Endothelial cell (in vitro differentiated cells): ENCODE measurements at regions not wholly inside any gene's neighbourhood (a gene's known extent, or its start where the extent isn't known, plus 50 kb on each side); places are given as distances from the start of the nearest gene placed in this dataset.
"Not testable (repeated sequence)": the region's sequence is repeated elsewhere in the genome, so short reads cannot be mapped to it uniquely, and the experiment has no call there.

Experiments used
- DNase-seq: peaks from one replicate; pipeline ENCODE4 v3.0.0; 2021; ENCODE audit warnings: low spot score
- H3K27ac Mint-ChIP-seq: one replicate; pipeline ENCODE4 v1.8.0; 2021; ENCODE audit warnings: mixed read lengths, inconsistent platforms; ENCODE audit not compliant: unreplicated experiment
- H3K27me3 Mint-ChIP-seq: one replicate; pipeline ENCODE4 v1.8.0; 2021; ENCODE audit warnings: mild to moderate bottlenecking, moderate library complexity, mixed read lengths, inconsistent platforms; ENCODE audit not compliant: unreplicated experiment
- H3K36me3 Mint-ChIP-seq: one replicate; pipeline ENCODE4 v1.8.0; 2021; ENCODE audit warnings: mild to moderate bottlenecking, low read depth, mixed read lengths, inconsistent platforms; ENCODE audit not compliant: unreplicated experiment
- H3K4me1 Mint-ChIP-seq: one replicate; pipeline ENCODE4 v1.8.0; 2021; ENCODE audit warnings: mild to moderate bottlenecking, mixed read lengths, inconsistent platforms; ENCODE audit not compliant: unreplicated experiment
- H3K4me3 Mint-ChIP-seq: one replicate; pipeline ENCODE4 v1.8.0; 2021; ENCODE audit warnings: mild to moderate bottlenecking, mixed read lengths, inconsistent platforms; ENCODE audit not compliant: unreplicated experiment
- H3K9me3 Mint-ChIP-seq: one replicate; pipeline ENCODE4 v1.8.0; 2021; ENCODE audit warnings: mixed read lengths, inconsistent platforms; ENCODE audit not compliant: unreplicated experiment

- not testable (repeated sequence) for H3K9me3 Mint-ChIP-seq, DNase-seq, H3K27ac Mint-ChIP-seq, H3K4me1 Mint-ChIP-seq, H3K36me3 Mint-ChIP-seq, H3K27me3 Mint-ChIP-seq, H3K4me3 Mint-ChIP-seq
Observed at GRCh38 chr9:67166335-67166734, 174.0 kb upstream of the SPATA31A3 start.

- not testable (repeated sequence) for H3K9me3 Mint-ChIP-seq, H3K27me3 Mint-ChIP-seq, H3K36me3 Mint-ChIP-seq, DNase-seq, H3K4me1 Mint-ChIP-seq, H3K27ac Mint-ChIP-seq, H3K4me3 Mint-ChIP-seq
Observed at GRCh38 chr9:67162827-67163226, 170.5 kb upstream of the SPATA31A3 start.

GRCh38 chr9:67155218-67155617 is 162.9 kb upstream of the SPATA31A3 start:
- H3K27ac Mint-ChIP-seq, H3K4me1 Mint-ChIP-seq, H3K4me3 Mint-ChIP-seq, H3K9me3 Mint-ChIP-seq, DNase-seq, H3K36me3 Mint-ChIP-seq, H3K27me3 Mint-ChIP-seq: not testable (repeated sequence)

GRCh38 chr9:67153501-67153900 is 161.2 kb upstream of the SPATA31A3 start:
- H3K27me3 Mint-ChIP-seq, H3K9me3 Mint-ChIP-seq, H3K4me1 Mint-ChIP-seq, H3K36me3 Mint-ChIP-seq, DNase-seq, H3K27ac Mint-ChIP-seq, H3K4me3 Mint-ChIP-seq: not testable (repeated sequence)

- H3K4me1 Mint-ChIP-seq, H3K36me3 Mint-ChIP-seq, H3K27me3 Mint-ChIP-seq, H3K9me3 Mint-ChIP-seq, H3K4me3 Mint-ChIP-seq, DNase-seq, H3K27ac Mint-ChIP-seq: not testable (repeated sequence)
Observed at GRCh38 chr9:67142392-67143107, 150.2 kb upstream of the SPATA31A3 start.

GRCh38 chr9:67136376-67136775 is 144.0 kb upstream of the SPATA31A3 start:
- not testable (repeated sequence) for H3K4me1 Mint-ChIP-seq

GRCh38 chr9:67133124-67133523 is 140.8 kb upstream of the SPATA31A3 start:
- DNase-seq, H3K9me3 Mint-ChIP-seq, H3K27ac Mint-ChIP-seq, H3K4me1 Mint-ChIP-seq, H3K27me3 Mint-ChIP-seq, H3K4me3 Mint-ChIP-seq, H3K36me3 Mint-ChIP-seq: not testable (repeated sequence)

More at GRCh38 chr9:67136376-67136775, 144.0 kb upstream of the SPATA31A3 start:
- not testable (repeated sequence) for H3K27ac Mint-ChIP-seq, H3K36me3 Mint-ChIP-seq, DNase-seq, H3K27me3 Mint-ChIP-seq, H3K9me3 Mint-ChIP-seq, H3K4me3 Mint-ChIP-seq

GRCh38 chr9:67116761-67117160 is 124.4 kb upstream of the SPATA31A3 start:
- not testable (repeated sequence) for H3K27me3 Mint-ChIP-seq, H3K9me3 Mint-ChIP-seq, H3K27ac Mint-ChIP-seq, DNase-seq, H3K4me3 Mint-ChIP-seq, H3K4me1 Mint-ChIP-seq, H3K36me3 Mint-ChIP-seq

GRCh38 chr9:67112148-67112547 is 119.8 kb upstream of the SPATA31A3 start:
- H3K27ac Mint-ChIP-seq, H3K27me3 Mint-ChIP-seq, H3K4me3 Mint-ChIP-seq, H3K9me3 Mint-ChIP-seq, H3K4me1 Mint-ChIP-seq, DNase-seq, H3K36me3 Mint-ChIP-seq: not testable (repeated sequence)

- DNase-seq, H3K9me3 Mint-ChIP-seq, H3K27ac Mint-ChIP-seq, H3K4me3 Mint-ChIP-seq, H3K27me3 Mint-ChIP-seq, H3K4me1 Mint-ChIP-seq, H3K36me3 Mint-ChIP-seq: not testable (repeated sequence)
Observed at GRCh38 chr9:67111733-67112132, 119.4 kb upstream of the SPATA31A3 start.

GRCh38 chr9:67109859-67110258 is 117.5 kb upstream of the SPATA31A3 start:
- H3K9me3 Mint-ChIP-seq, H3K4me1 Mint-ChIP-seq, H3K4me3 Mint-ChIP-seq, H3K27ac Mint-ChIP-seq, DNase-seq, H3K36me3 Mint-ChIP-seq, H3K27me3 Mint-ChIP-seq: not testable (repeated sequence)

GRCh38 chr9:67106659-67107058 is 114.3 kb upstream of the SPATA31A3 start:
- not testable (repeated sequence) for H3K27me3 Mint-ChIP-seq, H3K27ac Mint-ChIP-seq, H3K4me3 Mint-ChIP-seq, H3K36me3 Mint-ChIP-seq, H3K4me1 Mint-ChIP-seq, DNase-seq, H3K9me3 Mint-ChIP-seq
